GM12878 (cell line): ENCODE measurements at regions not wholly inside any gene's neighbourhood (a gene's known extent, or its start where the extent isn't known, plus 50 kb on each side); places are given as distances from the start of the nearest gene placed in this dataset.

Source experiments
- ASH2L ChIP-seq: fragments of 300-600, 200-600 bp; sonication (generic); IDR thresholded peaks from 2 replicates; pipeline ENCODE4 v1.6.1; 2017; ENCODE audit warnings: low read depth, mild to moderate bottlenecking, borderline replicate concordance
- CHD4 ChIP-seq: fragments of 200-600 bp; sonication (generic); IDR thresholded peaks from 2 replicates; pipeline ENCODE4 v1.6.1; 2016; ENCODE audit warnings: mild to moderate bottlenecking
- NR2F1 ChIP-seq: fragments of 450-650 bp; conservative IDR thresholded peaks from 2 replicates; pipeline ENCODE4 v1.6.1; 2017; ENCODE audit warnings: mild to moderate bottlenecking
- PAX8 ChIP-seq: fragments of 450-650 bp; IDR thresholded peaks from 2 replicates; pipeline ENCODE4 v1.6.1; 2017; ENCODE audit warnings: mild to moderate bottlenecking, moderate library complexity
- PBX3 ChIP-seq: IDR thresholded peaks from 2 replicates; pipeline ENCODE4 v1.6.1; 2011; ENCODE audit warnings: mild to moderate bottlenecking, low read depth, low read length, moderate library complexity; ENCODE audit not compliant: insufficient replicate concordance
- POLR2AphosphoS2 ChIP-seq: IDR thresholded peaks from 2 replicates; pipeline ENCODE4 v1.6.1; 2011; ENCODE audit warnings: low read depth, mild to moderate bottlenecking, low read length, improper control_type of control experiment, moderate library complexity
- SMC3 ChIP-seq: IDR thresholded peaks from 2 replicates; pipeline ENCODE4 v1.6.1; 2011; ENCODE audit warnings: low read length, improper control_type of control experiment, borderline replicate concordance
- TAF1 ChIP-seq: IDR thresholded peaks from 2 replicates; pipeline ENCODE4 v1.6.1; 2011; ENCODE audit warnings: mild to moderate bottlenecking, low read depth, low read length, borderline replicate concordance
- TF ChIP-seq, protein P1 (sequence below), 3 experiments: IDR thresholded peaks in 2 of 3; conservative IDR thresholded peaks in 1 of 3; 2 replicates each; pipeline ENCODE4 v1.5.1; 2011; ENCODE audit warnings: low read depth in 3 of 3, low read length in 3 of 3, mild to moderate bottlenecking in 3 of 3, control low read depth in 2 of 3, moderate library complexity in 2 of 3, inconsistent platforms in 1 of 3, mixed read lengths in 1 of 3; ENCODE audit not compliant: control insufficient read depth in 2 of 3, insufficient read depth in 1 of 3; ENCODE audit errors: extremely low read depth in 1 of 3
- TF ChIP-seq, protein P2 (sequence below): fragments of 450-650 bp; IDR thresholded peaks from 2 replicates; pipeline ENCODE4 v1.6.1; 2016; ENCODE audit warnings: mild to moderate bottlenecking, moderate library complexity, borderline replicate concordance

- no peak for TF ChIP-seq TAF1
- TF ChIP-seq, protein P1, sequence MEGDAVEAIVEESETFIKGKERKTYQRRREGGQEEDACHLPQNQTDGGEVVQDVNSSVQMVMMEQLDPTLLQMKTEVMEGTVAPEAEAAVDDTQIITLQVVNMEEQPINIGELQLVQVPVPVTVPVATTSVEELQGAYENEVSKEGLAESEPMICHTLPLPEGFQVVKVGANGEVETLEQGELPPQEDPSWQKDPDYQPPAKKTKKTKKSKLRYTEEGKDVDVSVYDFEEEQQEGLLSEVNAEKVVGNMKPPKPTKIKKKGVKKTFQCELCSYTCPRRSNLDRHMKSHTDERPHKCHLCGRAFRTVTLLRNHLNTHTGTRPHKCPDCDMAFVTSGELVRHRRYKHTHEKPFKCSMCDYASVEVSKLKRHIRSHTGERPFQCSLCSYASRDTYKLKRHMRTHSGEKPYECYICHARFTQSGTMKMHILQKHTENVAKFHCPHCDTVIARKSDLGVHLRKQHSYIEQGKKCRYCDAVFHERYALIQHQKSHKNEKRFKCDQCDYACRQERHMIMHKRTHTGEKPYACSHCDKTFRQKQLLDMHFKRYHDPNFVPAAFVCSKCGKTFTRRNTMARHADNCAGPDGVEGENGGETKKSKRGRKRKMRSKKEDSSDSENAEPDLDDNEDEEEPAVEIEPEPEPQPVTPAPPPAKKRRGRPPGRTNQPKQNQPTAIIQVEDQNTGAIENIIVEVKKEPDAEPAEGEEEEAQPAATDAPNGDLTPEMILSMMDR (IDR thresholded peaks at IDR 0.05 in 2 of 3, conservative IDR thresholded peaks at IDR 0.05 in 1 of 3; ENCODE audit: control insufficient read depth in 2 of 3, extremely low read depth in 1 of 3, insufficient read depth in 1 of 3, low read depth in 3 of 3, low read length in 3 of 3) = no peak
- TF ChIP-seq CHD4 = no peak
- no peak for TF ChIP-seq ASH2L
- no peak for TF ChIP-seq PAX8
- no peak for TF ChIP-seq PBX3
- TF ChIP-seq, protein P2, sequence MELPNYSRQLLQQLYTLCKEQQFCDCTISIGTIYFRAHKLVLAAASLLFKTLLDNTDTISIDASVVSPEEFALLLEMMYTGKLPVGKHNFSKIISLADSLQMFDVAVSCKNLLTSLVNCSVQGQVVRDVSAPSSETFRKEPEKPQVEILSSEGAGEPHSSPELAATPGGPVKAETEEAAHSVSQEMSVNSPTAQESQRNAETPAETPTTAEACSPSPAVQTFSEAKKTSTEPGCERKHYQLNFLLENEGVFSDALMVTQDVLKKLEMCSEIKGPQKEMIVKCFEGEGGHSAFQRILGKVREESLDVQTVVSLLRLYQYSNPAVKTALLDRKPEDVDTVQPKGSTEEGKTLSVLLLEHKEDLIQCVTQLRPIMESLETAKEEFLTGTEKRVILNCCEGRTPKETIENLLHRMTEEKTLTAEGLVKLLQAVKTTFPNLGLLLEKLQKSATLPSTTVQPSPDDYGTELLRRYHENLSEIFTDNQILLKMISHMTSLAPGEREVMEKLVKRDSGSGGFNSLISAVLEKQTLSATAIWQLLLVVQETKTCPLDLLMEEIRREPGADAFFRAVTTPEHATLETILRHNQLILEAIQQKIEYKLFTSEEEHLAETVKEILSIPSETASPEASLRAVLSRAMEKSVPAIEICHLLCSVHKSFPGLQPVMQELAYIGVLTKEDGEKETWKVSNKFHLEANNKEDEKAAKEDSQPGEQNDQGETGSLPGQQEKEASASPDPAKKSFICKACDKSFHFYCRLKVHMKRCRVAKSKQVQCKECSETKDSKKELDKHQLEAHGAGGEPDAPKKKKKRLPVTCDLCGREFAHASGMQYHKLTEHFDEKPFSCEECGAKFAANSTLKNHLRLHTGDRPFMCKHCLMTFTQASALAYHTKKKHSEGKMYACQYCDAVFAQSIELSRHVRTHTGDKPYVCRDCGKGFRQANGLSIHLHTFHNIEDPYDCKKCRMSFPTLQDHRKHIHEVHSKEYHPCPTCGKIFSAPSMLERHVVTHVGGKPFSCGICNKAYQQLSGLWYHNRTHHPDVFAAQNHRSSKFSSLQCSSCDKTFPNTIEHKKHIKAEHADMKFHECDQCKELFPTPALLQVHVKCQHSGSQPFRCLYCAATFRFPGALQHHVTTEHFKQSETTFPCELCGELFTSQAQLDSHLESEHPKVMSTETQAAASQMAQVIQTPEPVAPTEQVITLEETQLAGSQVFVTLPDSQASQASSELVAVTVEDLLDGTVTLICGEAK = no peak
- no peak for TF ChIP-seq SMC3
- TF ChIP-seq POLR2AphosphoS2 = no peak
- no peak for TF ChIP-seq NR2F1
Measured at GRCh38 chr4:11179796-11180195, 248.9 kb downstream of the HS3ST1 start.
